ENCODE measurements at regions not wholly inside any gene's neighbourhood (a gene's known extent, or its start where the extent isn't known, plus 50 kb on each side); places are given as distances from the start of the nearest gene placed in this dataset.

GRCh38 chr18:41647914-41648313 lies 307.1 kb upstream of the PIK3C3 start:
- no peaks in the 10 kb centered on the region for H3K79me2 ChIP-seq (ENCODE audit: insufficient read depth, low read length)
- TF ChIP-seq EZH2 (IDR thresholded peaks at IDR 0.05; ENCODE audit: borderline replicate concordance, low read length) (no peak), CTCF (IDR thresholded peaks at IDR 0.05; ENCODE audit: low read length) (no peak)
- no peak overlapping the region for H3K4me2 ChIP-seq (ENCODE audit: low read length)

GRCh38 chr18:41646915-41647620 lies 308.0 kb upstream of the PIK3C3 start:
- no peaks in the 10 kb centered on the region for H3K4me1 ChIP-seq (ENCODE audit: insufficient read depth, low read length, severe bottlenecking)

More at GRCh38 chr18:41647914-41648313, 307.1 kb upstream of the PIK3C3 start:
- Histone ChIP-seq H3K27ac (ENCODE audit: low read depth, low read length, poor library complexity, severe bottlenecking) (no peak overlapping the region), H2AFZ (ENCODE audit: low read length) (no peak overlapping the region), H4K20me1 (ENCODE audit: insufficient read depth, low read length) (no peaks in the 10 kb centered on the region), H3K9ac (ENCODE audit: low read length) (no peak overlapping the region), H3K27me3 (ENCODE audit: insufficient read depth, low read length) (no peaks in the 10 kb centered on the region), H3K9me3 (ENCODE audit: low read length) (no peaks in the 10 kb centered on the region), H3K9me2 (ENCODE audit: low read depth, low read length) (no peaks in the 10 kb centered on the region), H3K4me3 (ENCODE audit: low read depth, low read length, poor library complexity, severe bottlenecking) (no peak overlapping the region), H3F3A (ENCODE audit: insufficient read depth, low read length) (no peaks in the 10 kb centered on the region), H3K4me1 (ENCODE audit: insufficient read depth, low read length, severe bottlenecking) (no peaks in the 10 kb centered on the region), H3K36me3 (ENCODE audit: insufficient read depth, low read length) (no peaks in the 10 kb centered on the region)

GRCh38 chr18:41645589-41646360 lies 309.3 kb upstream of the PIK3C3 start:
- no peaks in the 10 kb centered on the region for H3K79me2 ChIP-seq (ENCODE audit: insufficient read depth, low read length)
- H3K9ac ChIP-seq (ENCODE audit: low read length): no peak overlapping the region
- H3K27me3 ChIP-seq (ENCODE audit: insufficient read depth, low read length): no peaks in the 10 kb centered on the region
- no peaks in the 10 kb centered on the region for H3K4me1 ChIP-seq (ENCODE audit: insufficient read depth, low read length, severe bottlenecking)
- TF ChIP-seq CTCF (IDR thresholded peaks at IDR 0.05; ENCODE audit: low read length): no peak
- no peak for TF ChIP-seq EZH2 (IDR thresholded peaks at IDR 0.05; ENCODE audit: borderline replicate concordance, low read length)
- no peaks in the 10 kb centered on the region for H3K36me3 ChIP-seq (ENCODE audit: insufficient read depth, low read length)
- H3K4me3 ChIP-seq (ENCODE audit: low read depth, low read length, poor library complexity, severe bottlenecking): no peak overlapping the region
- H3K9me3 ChIP-seq (ENCODE audit: low read length): no peaks in the 10 kb centered on the region
- no peak overlapping the region for H3K27ac ChIP-seq (ENCODE audit: low read depth, low read length, poor library complexity, severe bottlenecking)
- no peak overlapping the region for H2AFZ ChIP-seq (ENCODE audit: low read length)
- no peak overlapping the region for H3K4me2 ChIP-seq (ENCODE audit: low read length)
- H4K20me1 ChIP-seq (ENCODE audit: insufficient read depth, low read length): no peaks in the 10 kb centered on the region
- H3F3A ChIP-seq (ENCODE audit: insufficient read depth, low read length): no peaks in the 10 kb centered on the region
- no peaks in the 10 kb centered on the region for H3K9me2 ChIP-seq (ENCODE audit: low read depth, low read length)

More at GRCh38 chr18:41646915-41647620, 308.0 kb upstream of the PIK3C3 start:
- H2AFZ ChIP-seq (ENCODE audit: low read length): no peak overlapping the region
- H4K20me1 ChIP-seq (ENCODE audit: insufficient read depth, low read length): no peaks in the 10 kb centered on the region
- H3F3A ChIP-seq (ENCODE audit: insufficient read depth, low read length): no peaks in the 10 kb centered on the region
- no peaks in the 10 kb centered on the region for H3K79me2 ChIP-seq (ENCODE audit: insufficient read depth, low read length)
- no peak for TF ChIP-seq EZH2 (IDR thresholded peaks at IDR 0.05; ENCODE audit: borderline replicate concordance, low read length)
- TF ChIP-seq CTCF (IDR thresholded peaks at IDR 0.05; ENCODE audit: low read length): no peak
- H3K9me2 ChIP-seq (ENCODE audit: low read depth, low read length): no peaks in the 10 kb centered on the region
- no peak overlapping the region for H3K27ac ChIP-seq (ENCODE audit: low read depth, low read length, poor library complexity, severe bottlenecking)
- no peak overlapping the region for H3K9ac ChIP-seq (ENCODE audit: low read length)
- H3K4me3 ChIP-seq (ENCODE audit: low read depth, low read length, poor library complexity, severe bottlenecking): no peak overlapping the region
- H3K9me3 ChIP-seq (ENCODE audit: low read length): no peaks in the 10 kb centered on the region
- H3K4me2 ChIP-seq (ENCODE audit: low read length): no peak overlapping the region
- no peaks in the 10 kb centered on the region for H3K36me3 ChIP-seq (ENCODE audit: insufficient read depth, low read length)
- no peaks in the 10 kb centered on the region for H3K27me3 ChIP-seq (ENCODE audit: insufficient read depth, low read length)
